Caco-2 (cell line): ENCODE measurements at regions not wholly inside any gene's neighbourhood (a gene's known extent, or its start where the extent isn't known, plus 50 kb on each side); places are given as distances from the start of the nearest gene placed in this dataset.
A peak's percentile ranks its signal among the peaks of the same experiment; 100 is the strongest.
"Not testable (repeated sequence)": the region's sequence is repeated elsewhere in the genome, so short reads cannot be mapped to it uniquely, and the experiment has no call there.

ENCODE experiments used
- BruUV-seq: library from RNA; stranded (reverse); fragments of 400-500 nt; replicated peaks from 2 replicates; lab custom pipeline; 2021; lab: Mats Ljungman, UMichigan
- CTCF ChIA-PET: fragments of 300-600 bp; sonication (Branson Sonifier 250); formaldehyde crosslinking; loops from one replicate; lab custom pipeline; 2022; ENCODE audit warnings: antibody characterized with exemption; lab: Charles Lee
- POLR2A ChIA-PET: fragments of 300-600 bp; sonication (Branson Sonifier 250); formaldehyde crosslinking; loops from one replicate; lab custom pipeline; 2022; ENCODE audit warnings: antibody characterized with exemption; lab: Charles Lee
- DNase-seq, 2 experiments: peaks; one replicate each; pipeline versions ENCODE4 v3.0.0 to v3.0.0-alpha.2; 2020 to 2022
- H3K27me3 ChIP-seq: replicated peaks from 2 replicates; pipeline ENCODE4 v1.6.0; 2011; ENCODE audit warnings: low read length; ENCODE audit not compliant: control insufficient read depth, insufficient read depth
- H3K36me3 ChIP-seq: 2 replicates; pipeline ENCODE4 v1.5.1; 2011; ENCODE audit warnings: low read length; ENCODE audit not compliant: control insufficient read depth, insufficient read depth
- H3K4me1 ChIP-seq: fragments of 250-450 bp; sonication (Bioruptor Pico); 2 replicates; pipeline ENCODE4 v1.5.1; 2020; ENCODE audit warnings: mild to moderate bottlenecking
- H3K4me3 ChIP-seq: 2 replicates; pipeline ENCODE4 v1.5.1; 2011; ENCODE audit warnings: low read depth, mild to moderate bottlenecking, control low read depth, low read length
- H3K9me3 ChIP-seq: fragments of 250-450 bp; sonication (Bioruptor Pico); 2 replicates; pipeline ENCODE4 v1.5.1; 2020; ENCODE audit warnings: mild to moderate bottlenecking, moderate library complexity
- H3K27ac Mint-ChIP-seq: one replicate; pipeline ENCODE4 v1.8.0; 2022; ENCODE audit warnings: mixed read lengths; ENCODE audit not compliant: unreplicated experiment
- H3K27me3 Mint-ChIP-seq: one replicate; pipeline ENCODE4 v1.8.0; 2022; ENCODE audit warnings: mixed read lengths; ENCODE audit not compliant: insufficient read depth, unreplicated experiment
- H3K36me3 Mint-ChIP-seq: one replicate; pipeline ENCODE4 v1.8.0; 2022; ENCODE audit warnings: mild to moderate bottlenecking, mixed read lengths; ENCODE audit not compliant: insufficient read depth, unreplicated experiment
- H3K4me1 Mint-ChIP-seq: one replicate; pipeline ENCODE4 v1.8.0; 2022; ENCODE audit warnings: low read depth, mixed read lengths; ENCODE audit not compliant: unreplicated experiment
- H3K4me3 Mint-ChIP-seq: one replicate; pipeline ENCODE4 v1.8.0; 2022; ENCODE audit warnings: mild to moderate bottlenecking, moderate library complexity, mixed read lengths; ENCODE audit not compliant: unreplicated experiment
- H3K9me3 Mint-ChIP-seq: one replicate; pipeline ENCODE4 v1.8.0; 2022; ENCODE audit warnings: mixed read lengths; ENCODE audit not compliant: unreplicated experiment
- intact Hi-C: fragments of 100-400 bp; cut with micrococcal nuclease; formaldehyde crosslinking; loops from one replicate; pipeline ENCODE4 v1.10.0; 2022; ENCODE audit not compliant: unreplicated experiment
- TF ChIP-seq, protein P1 (sequence below), 2 experiments: fragments of 200-600 bp in 1 of 2; IDR thresholded peaks; 1 replicate in 1 of 2; 2 replicates in 1 of 2; pipeline versions ENCODE4 v1.5.1 to v1.8.0; 2011 to 2022; ENCODE audit warnings: antibody characterized with exemption in 1 of 2, control low read depth in 1 of 2, inconsistent platforms in 1 of 2, low read depth in 1 of 2, low read length in 1 of 2, mild to moderate bottlenecking in 1 of 2, moderate library complexity in 1 of 2; ENCODE audit not compliant: insufficient read depth in 1 of 2, severe bottlenecking in 1 of 2, unreplicated experiment in 1 of 2

DNA sequence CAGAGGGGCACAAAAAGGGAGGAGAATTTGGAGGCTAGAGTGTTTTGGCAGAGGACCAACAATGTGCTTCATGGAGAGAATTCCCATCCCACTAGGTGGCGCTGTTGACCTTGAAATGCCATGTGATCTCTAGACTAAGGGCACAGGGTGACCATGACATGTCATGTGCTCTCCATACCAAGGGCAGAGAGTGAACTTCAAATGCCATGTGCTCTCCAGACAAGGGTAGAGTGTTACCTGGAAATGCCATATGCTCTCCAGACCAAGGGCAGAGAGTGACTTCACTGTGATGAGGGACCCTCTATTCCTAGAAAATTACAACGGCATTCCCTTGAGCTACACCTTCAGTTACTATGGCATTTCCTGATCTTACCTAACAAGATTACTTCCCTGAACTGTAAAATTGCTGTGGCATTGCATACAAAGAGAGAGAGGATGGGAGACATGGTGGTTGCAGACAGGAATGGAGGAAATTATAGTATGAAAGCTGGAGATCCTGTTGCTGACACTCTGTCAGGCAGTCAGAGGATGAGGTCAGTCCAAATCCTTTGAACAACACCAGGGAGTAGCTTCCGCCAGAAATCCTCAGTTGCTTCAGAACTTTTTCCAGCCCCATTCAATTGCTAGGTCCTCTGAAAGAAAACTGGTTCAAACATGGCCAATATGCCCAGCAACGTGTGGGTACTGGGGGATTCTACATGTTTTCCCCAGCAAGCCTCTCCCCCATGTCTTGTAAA is 60.9 kb upstream of the ACSM6 start:
- H3K9me3 ChIP-seq: peaks cover 26% of the 10 kb centered on the region
- ChIA-PET POLR2A (interaction anchor here (0.6 kb wide), 1 partner anchor 360 kb away, joined by 4 read pairs; no protein-coding TSS in a partner anchor), CTCF (interaction anchor here (0.6 to 1.2 kb wide), 6 partner anchors 51 to 230 kb away, joined by 3 to 13 read pairs (median 4); partner anchors contain the start of gene PDLIM1)
- peak overlapping the region; percentile 53 for H3K27ac Mint-ChIP-seq
- no peak overlapping the region for H3K4me3 ChIP-seq
- TF ChIP-seq, protein P1, sequence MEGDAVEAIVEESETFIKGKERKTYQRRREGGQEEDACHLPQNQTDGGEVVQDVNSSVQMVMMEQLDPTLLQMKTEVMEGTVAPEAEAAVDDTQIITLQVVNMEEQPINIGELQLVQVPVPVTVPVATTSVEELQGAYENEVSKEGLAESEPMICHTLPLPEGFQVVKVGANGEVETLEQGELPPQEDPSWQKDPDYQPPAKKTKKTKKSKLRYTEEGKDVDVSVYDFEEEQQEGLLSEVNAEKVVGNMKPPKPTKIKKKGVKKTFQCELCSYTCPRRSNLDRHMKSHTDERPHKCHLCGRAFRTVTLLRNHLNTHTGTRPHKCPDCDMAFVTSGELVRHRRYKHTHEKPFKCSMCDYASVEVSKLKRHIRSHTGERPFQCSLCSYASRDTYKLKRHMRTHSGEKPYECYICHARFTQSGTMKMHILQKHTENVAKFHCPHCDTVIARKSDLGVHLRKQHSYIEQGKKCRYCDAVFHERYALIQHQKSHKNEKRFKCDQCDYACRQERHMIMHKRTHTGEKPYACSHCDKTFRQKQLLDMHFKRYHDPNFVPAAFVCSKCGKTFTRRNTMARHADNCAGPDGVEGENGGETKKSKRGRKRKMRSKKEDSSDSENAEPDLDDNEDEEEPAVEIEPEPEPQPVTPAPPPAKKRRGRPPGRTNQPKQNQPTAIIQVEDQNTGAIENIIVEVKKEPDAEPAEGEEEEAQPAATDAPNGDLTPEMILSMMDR (IDR thresholded peaks at IDR 0.05; ENCODE audit: insufficient read depth in 1 of 2, low read depth in 1 of 2, low read length in 1 of 2, severe bottlenecking in 1 of 2, unreplicated experiment in 1 of 2): peak; percentile 77 to 94
- intact Hi-C loops: loop anchor here (1.0 to 10.0 kb wide), 8 partner anchors 46 to 506 kb away; no protein-coding TSS in a partner anchor
- peaks cover 14% of the 10 kb centered on the region for H3K9me3 Mint-ChIP-seq
- peak; percentile 86 to 89 for DNase-seq
- H3K27me3 ChIP-seq: no peaks in the 10 kb centered on the region
- H3K36me3 Mint-ChIP-seq: no peaks in the 10 kb centered on the region
- no TSS peak for BruUV-seq
- H3K36me3 ChIP-seq: peaks cover 1% of the 10 kb centered on the region; the same call in 1 of the 2 replicates
- no peaks in the 10 kb centered on the region for H3K27me3 Mint-ChIP-seq
- no peak overlapping the region for H3K4me3 Mint-ChIP-seq
- peaks cover 22% of the 10 kb centered on the region for H3K4me1 Mint-ChIP-seq
- peaks cover 22% of the 10 kb centered on the region for H3K4me1 ChIP-seq

DNA sequence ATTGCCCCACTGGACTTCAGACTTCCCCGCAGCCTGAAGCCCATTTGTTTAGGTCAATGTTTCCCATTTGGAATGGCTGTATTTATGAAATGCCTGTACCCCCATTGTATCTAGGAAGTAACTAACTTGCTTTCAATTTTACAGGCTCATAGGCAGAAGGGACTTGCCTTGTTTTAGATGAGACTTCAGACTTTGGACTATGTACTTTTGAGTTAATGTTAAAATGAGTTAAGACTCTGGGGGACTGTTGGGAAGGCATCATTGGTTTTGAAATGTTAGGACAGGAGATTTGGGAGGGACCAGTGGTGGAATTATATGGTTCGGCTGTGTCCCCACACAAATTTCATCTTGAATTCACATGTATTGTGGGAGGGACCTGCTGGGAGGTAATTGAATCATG is 61.1 kb upstream of the CYP2C8 start:
- H3K36me3 ChIP-seq, H3K4me3 Mint-ChIP-seq, H3K27ac Mint-ChIP-seq, H3K36me3 Mint-ChIP-seq, BruUV-seq, DNase-seq, POLR2A ChIA-PET, H3K4me3 ChIP-seq, CTCF ChIA-PET, H3K27me3 ChIP-seq, H3K27me3 Mint-ChIP-seq: not testable (repeated sequence)
- H3K9me3 Mint-ChIP-seq: peaks cover 14% of the 10 kb centered on the region
- H3K4me1 Mint-ChIP-seq: peaks cover 12% of the 10 kb centered on the region
- Histone ChIP-seq H3K9me3 (peaks cover 26% of the 10 kb centered on the region), H3K4me1 (peaks cover 19% of the 10 kb centered on the region)
- intact Hi-C loops: loop anchor here (5.0 to 10.0 kb wide), 3 partner anchors 168 to 503 kb away; no protein-coding TSS in a partner anchor

DNA sequence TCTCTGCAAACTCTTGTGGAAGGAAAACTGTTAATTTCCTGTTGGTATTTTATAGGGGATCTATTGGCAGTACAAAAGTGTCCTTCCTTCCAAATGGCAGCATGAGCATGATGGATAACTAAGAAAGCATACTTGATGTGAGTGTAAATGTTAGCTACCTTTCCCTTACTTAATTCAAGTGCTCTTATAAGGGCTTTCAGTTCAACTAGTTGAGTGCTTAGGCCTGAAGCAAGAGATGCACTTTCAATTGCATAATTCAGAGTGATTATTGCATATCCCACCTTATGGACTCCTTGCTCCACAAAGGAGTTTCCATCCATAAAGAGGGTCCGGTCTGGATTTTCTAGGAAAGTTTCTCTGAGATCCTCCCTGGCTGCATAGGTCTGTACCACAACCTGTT is 56.3 kb upstream of the CYP2C8 start:
- no peak overlapping the region for H3K4me3 ChIP-seq
- DNase-seq: no peak
- TF ChIP-seq, protein P1 (IDR thresholded peaks at IDR 0.05; ENCODE audit: insufficient read depth in 1 of 2, low read depth in 1 of 2, low read length in 1 of 2, severe bottlenecking in 1 of 2, unreplicated experiment in 1 of 2): no peak
- POLR2A ChIA-PET: no interaction called here
- no peaks in the 10 kb centered on the region for H3K36me3 ChIP-seq
- Mint-ChIP-seq H3K4me1 (no peaks in the 10 kb centered on the region), H3K36me3 (no peaks in the 10 kb centered on the region), H3K27me3 (no peaks in the 10 kb centered on the region), H3K9me3 (peaks cover 15% of the 10 kb centered on the region), H3K4me3 (no peak overlapping the region), H3K27ac (no peak overlapping the region)
- no peaks in the 10 kb centered on the region for H3K27me3 ChIP-seq
- H3K4me1 ChIP-seq: no peaks in the 10 kb centered on the region
- CTCF ChIA-PET: no interaction called here
- intact Hi-C loops: no loop called here
- no TSS peak for BruUV-seq
- peaks cover 17% of the 10 kb centered on the region for H3K9me3 ChIP-seq
